ENCODE measurements at regions not wholly inside any gene's neighbourhood (a gene's known extent, or its start where the extent isn't known, plus 50 kb on each side); places are given as distances from the start of the nearest gene placed in this dataset.

- TF ChIP-seq POU6F1 (CRISPR knock-in tag; IDR thresholded peaks at IDR 0.05; ENCODE audit: borderline replicate concordance, low read depth) (no peak), TCF4 (CRISPR knock-in tag; IDR thresholded peaks at IDR 0.05; ENCODE audit: borderline replicate concordance) (no peak), PATZ1 (CRISPR knock-in tag; IDR thresholded peaks at IDR 0.05; ENCODE audit: borderline replicate concordance) (no peak), ZNF70 (CRISPR knock-in tag; IDR thresholded peaks at IDR 0.05) (no peak)
These were observed 132.1 kb downstream of the KLF6 start for GRCh38 chr10:3652886-3653285.
